ENCODE measurements at regions not wholly inside any gene's neighbourhood (a gene's known extent, or its start where the extent isn't known, plus 50 kb on each side); places are given as distances from the start of the nearest gene placed in this dataset.

- Mint-ChIP-seq H3K36me3 (ENCODE audit: low read depth) (no peaks in the 10 kb centered on the region), H3K9me3 (no peaks in the 10 kb centered on the region), H3K27me3 (ENCODE audit: insufficient read depth) (peaks cover 4% of the 10 kb centered on the region), H3K4me1 (no peaks in the 10 kb centered on the region), H3K27ac (no peak overlapping the region), H3K4me3 (no peak overlapping the region)
- Histone ChIP-seq H3K4me3 (ENCODE audit: low read length) (no peak overlapping the region), H3K9me3 (ENCODE audit: control insufficient read depth, low read length) (no peaks in the 10 kb centered on the region), H3K9ac (ENCODE audit: extremely low read depth, low read length, poor library complexity, severe bottlenecking) (no peak overlapping the region), H3K27me3 (ENCODE audit: control insufficient read depth, insufficient read depth, low read length, poor library complexity, severe bottlenecking) (no peaks in the 10 kb centered on the region), H3K4me1 (ENCODE audit: control insufficient read depth, insufficient read depth, low read length) (no peaks in the 10 kb centered on the region), H3K36me3 (ENCODE audit: control insufficient read depth, insufficient read depth, low read length) (no peaks in the 10 kb centered on the region), H3K27ac (ENCODE audit: low read depth, low read length) (no peak overlapping the region)
- no peak for TF ChIP-seq CTCF (conservative IDR thresholded peaks at IDR 0.05)
- no peak for DNase-seq
- 77 to 87% methylated on average over 2 to 7 of the region's 7 CpGs for WGBS, 2 experiments (ENCODE audit: insufficient coverage in 1 of 2, insufficient read length in 1 of 2)
Measured at GRCh38 chr7:1309996-1310395, 77.3 kb downstream of the UNCX start.

GRCh38 chr7:1310936-1311335 lies 78.3 kb downstream of the UNCX start:
- H3K27me3 Mint-ChIP-seq (ENCODE audit: insufficient read depth), result peaks cover 4% of the 10 kb centered on the region
- no peak overlapping the region for H3K9ac ChIP-seq (ENCODE audit: extremely low read depth, low read length, poor library complexity, severe bottlenecking)
- H3K4me3 Mint-ChIP-seq, result no peak overlapping the region
- no peak overlapping the region for H3K27ac ChIP-seq (ENCODE audit: low read depth, low read length)
- H3K4me1 ChIP-seq (ENCODE audit: control insufficient read depth, insufficient read depth, low read length), result no peaks in the 10 kb centered on the region
- H3K36me3 ChIP-seq (ENCODE audit: control insufficient read depth, insufficient read depth, low read length), result no peaks in the 10 kb centered on the region
- no peak for TF ChIP-seq CTCF (conservative IDR thresholded peaks at IDR 0.05)
- H3K27ac Mint-ChIP-seq, result no peak overlapping the region
- H3K4me1 Mint-ChIP-seq, result no peaks in the 10 kb centered on the region
- no peak for DNase-seq
- no peak overlapping the region for H3K4me3 ChIP-seq (ENCODE audit: low read length)
- no peaks in the 10 kb centered on the region for H3K36me3 Mint-ChIP-seq (ENCODE audit: low read depth)
- H3K9me3 ChIP-seq (ENCODE audit: control insufficient read depth, low read length), result no peaks in the 10 kb centered on the region
- H3K27me3 ChIP-seq (ENCODE audit: control insufficient read depth, insufficient read depth, low read length, poor library complexity, severe bottlenecking), result no peaks in the 10 kb centered on the region
- WGBS, 2 experiments (ENCODE audit: insufficient coverage in 1 of 2, insufficient read length in 1 of 2), result 84 to 87% methylated on average over 14 to 23 of the region's 23 CpGs
- no peaks in the 10 kb centered on the region for H3K9me3 Mint-ChIP-seq

GRCh38 chr7:1311406-1312135 lies 78.9 kb downstream of the UNCX start:
- no peak for TF ChIP-seq CTCF (conservative IDR thresholded peaks at IDR 0.05)
- no peak overlapping the region for H3K4me3 Mint-ChIP-seq
- no peak overlapping the region for H3K27ac Mint-ChIP-seq
- no peaks in the 10 kb centered on the region for H3K9me3 Mint-ChIP-seq
- Histone ChIP-seq H3K36me3 (ENCODE audit: control insufficient read depth, insufficient read depth, low read length) (no peaks in the 10 kb centered on the region), H3K4me3 (ENCODE audit: low read length) (no peak overlapping the region), H3K9ac (ENCODE audit: extremely low read depth, low read length, poor library complexity, severe bottlenecking) (no peak overlapping the region), H3K27ac (ENCODE audit: low read depth, low read length) (peak overlapping the region; percentile 60), H3K4me1 (ENCODE audit: control insufficient read depth, insufficient read depth, low read length) (no peaks in the 10 kb centered on the region), H3K9me3 (ENCODE audit: control insufficient read depth, low read length) (no peaks in the 10 kb centered on the region), H3K27me3 (ENCODE audit: control insufficient read depth, insufficient read depth, low read length, poor library complexity, severe bottlenecking) (no peaks in the 10 kb centered on the region)
- no peak for DNase-seq
- H3K27me3 Mint-ChIP-seq (ENCODE audit: insufficient read depth), result peaks cover 4% of the 10 kb centered on the region
- 93 to 94% methylated on average over 24 to 32 of the region's 32 CpGs for WGBS, 2 experiments (ENCODE audit: insufficient coverage in 1 of 2, insufficient read length in 1 of 2)
- no peaks in the 10 kb centered on the region for H3K4me1 Mint-ChIP-seq
- no peaks in the 10 kb centered on the region for H3K36me3 Mint-ChIP-seq (ENCODE audit: low read depth)

Data from endodermal cell (in vitro differentiated cells).